ENCODE measurements at regions not wholly inside any gene's neighbourhood (a gene's known extent, or its start where the extent isn't known, plus 50 kb on each side); places are given as distances from the start of the nearest gene placed in this dataset.

DNA sequence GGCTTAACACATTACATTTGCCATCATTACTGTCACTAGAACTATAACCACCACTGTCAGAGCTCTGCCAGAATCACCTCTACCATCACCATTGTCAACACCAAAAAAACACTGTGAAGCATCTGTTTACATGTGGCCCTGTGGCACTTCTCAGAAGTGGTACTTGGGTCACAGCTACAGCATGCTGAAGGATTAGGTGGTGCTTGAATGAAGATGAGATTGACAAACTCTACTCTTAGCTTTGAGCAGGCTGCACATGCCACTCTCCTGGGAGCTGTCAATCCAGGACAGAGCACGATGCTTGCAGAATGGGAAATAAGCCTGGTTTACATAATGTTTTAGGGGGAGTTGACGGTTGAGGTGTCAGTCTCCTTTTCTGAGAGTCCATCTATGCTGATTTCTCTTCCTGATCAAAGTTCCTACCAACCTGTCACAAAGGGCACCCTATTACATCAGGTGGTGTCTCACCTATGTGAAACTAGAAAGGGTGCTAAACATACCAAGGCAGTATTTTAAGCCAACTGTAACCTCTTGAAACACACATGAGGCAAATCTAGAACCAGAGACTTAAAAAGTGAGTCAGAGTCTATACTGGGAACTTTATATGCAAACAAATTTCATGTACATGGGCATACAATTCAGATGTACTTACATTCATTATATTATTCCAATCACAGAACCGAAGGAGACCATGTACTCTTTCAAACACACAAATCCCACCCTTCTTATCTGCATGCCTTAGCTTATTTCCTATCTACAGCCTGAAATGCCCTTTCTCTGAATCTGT, 258.7 kb downstream of the EMP1 start:
- TF ChIP-seq, protein P1, sequence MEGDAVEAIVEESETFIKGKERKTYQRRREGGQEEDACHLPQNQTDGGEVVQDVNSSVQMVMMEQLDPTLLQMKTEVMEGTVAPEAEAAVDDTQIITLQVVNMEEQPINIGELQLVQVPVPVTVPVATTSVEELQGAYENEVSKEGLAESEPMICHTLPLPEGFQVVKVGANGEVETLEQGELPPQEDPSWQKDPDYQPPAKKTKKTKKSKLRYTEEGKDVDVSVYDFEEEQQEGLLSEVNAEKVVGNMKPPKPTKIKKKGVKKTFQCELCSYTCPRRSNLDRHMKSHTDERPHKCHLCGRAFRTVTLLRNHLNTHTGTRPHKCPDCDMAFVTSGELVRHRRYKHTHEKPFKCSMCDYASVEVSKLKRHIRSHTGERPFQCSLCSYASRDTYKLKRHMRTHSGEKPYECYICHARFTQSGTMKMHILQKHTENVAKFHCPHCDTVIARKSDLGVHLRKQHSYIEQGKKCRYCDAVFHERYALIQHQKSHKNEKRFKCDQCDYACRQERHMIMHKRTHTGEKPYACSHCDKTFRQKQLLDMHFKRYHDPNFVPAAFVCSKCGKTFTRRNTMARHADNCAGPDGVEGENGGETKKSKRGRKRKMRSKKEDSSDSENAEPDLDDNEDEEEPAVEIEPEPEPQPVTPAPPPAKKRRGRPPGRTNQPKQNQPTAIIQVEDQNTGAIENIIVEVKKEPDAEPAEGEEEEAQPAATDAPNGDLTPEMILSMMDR (IDR thresholded peaks at IDR 0.05; ENCODE audit: low read depth, low read length) = no peak
- DNase-seq (ENCODE audit: extremely low read depth, low read depth) = no peak

DNA sequence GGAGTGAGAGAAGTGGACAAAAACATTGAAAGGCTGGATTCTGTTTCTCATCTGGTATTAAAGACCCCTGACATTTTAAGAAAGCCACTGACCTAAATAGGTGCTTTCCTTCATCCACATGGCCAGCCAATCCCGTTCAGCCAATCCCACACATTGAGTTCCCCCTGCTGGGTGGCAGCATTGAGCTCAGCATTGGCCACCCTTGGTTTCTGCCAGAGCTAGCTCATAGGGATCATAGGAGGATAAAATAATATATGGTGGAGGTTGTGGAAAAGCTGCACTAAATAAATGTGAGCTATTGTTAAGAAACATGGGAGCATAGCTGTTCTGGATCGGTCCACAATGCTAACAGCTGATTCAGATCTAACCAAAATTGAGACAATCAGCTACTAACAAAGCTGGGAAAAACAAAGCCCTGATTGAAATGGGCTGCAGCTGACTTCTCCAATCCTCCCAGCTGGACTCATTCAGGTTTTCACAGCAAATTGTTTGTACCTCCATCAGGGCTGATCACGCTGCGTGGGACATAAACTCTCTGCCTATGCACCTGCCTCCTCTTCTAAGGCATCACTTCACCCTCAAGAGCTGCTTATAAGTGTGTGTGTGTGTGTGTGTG, 256.5 kb downstream of the EMP1 start:
- TF ChIP-seq, protein P1 (IDR thresholded peaks at IDR 0.05; ENCODE audit: low read depth, low read length) = no peak
- DNase-seq (ENCODE audit: extremely low read depth, low read depth) = no peak

DNA sequence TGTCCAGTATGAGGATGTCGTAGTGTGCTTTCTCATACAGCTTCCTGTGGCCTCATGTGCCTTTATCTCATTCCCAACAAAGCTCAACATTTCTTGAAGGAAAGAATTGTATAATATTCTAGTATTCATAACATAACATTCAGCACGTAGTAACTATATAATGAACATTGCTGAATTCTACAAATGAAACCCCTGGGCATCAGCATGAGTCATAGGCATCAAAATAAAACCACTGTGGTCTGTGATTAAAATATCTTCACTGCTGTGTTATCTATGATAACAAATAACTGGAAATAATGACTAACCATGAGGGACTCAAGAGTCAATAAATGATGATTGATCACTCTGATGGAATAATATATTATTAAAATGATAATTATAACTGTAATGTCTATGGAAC, 255.2 kb downstream of the EMP1 start:
- no peak for DNase-seq (ENCODE audit: extremely low read depth, low read depth)
- TF ChIP-seq, protein P1 (IDR thresholded peaks at IDR 0.05; ENCODE audit: low read depth, low read length) = no peak

DNA sequence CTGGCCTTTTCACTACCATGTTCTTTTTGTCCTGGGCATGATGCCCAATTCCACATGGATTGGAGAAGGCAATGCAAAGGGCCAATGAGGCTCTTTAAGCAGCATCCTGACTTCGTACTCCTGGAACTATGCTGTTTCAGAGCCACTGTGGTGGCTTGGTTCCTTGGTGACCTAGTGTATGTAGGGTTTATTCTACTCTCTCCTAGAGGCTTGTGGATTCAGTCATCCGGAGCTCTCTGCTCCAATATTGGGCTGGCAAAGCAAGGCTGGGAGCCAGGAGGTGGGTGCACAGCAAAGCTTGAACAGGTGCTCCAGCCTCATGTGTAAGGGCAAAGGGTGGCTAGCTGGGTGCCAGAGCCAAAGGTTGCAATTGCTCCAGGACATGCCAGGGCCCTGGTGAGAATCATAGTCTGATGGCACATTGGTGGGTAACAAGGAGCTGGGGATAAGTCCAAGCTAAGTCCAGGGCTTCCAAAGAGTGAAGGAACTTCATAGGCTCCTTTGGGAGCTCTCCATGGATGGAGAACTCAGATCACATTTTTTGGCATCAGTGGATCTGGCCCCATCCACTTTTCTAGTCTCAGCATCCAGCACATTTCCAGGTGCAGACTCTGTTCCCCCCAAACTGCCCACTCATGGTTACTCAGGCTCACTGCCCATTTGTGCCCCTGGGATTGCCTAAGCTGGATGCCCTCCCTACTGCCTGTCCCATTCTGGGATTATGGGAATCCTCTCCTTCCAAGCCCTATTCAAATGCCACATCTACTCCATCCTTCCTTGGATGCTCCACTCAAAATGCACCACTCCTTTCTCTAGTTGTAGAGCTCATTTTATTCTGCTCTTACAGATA, 253.9 kb downstream of the EMP1 start:
- TF ChIP-seq, protein P1 (IDR thresholded peaks at IDR 0.05; ENCODE audit: low read depth, low read length) = no peak
- no peak for DNase-seq (ENCODE audit: extremely low read depth, low read depth)

DNA sequence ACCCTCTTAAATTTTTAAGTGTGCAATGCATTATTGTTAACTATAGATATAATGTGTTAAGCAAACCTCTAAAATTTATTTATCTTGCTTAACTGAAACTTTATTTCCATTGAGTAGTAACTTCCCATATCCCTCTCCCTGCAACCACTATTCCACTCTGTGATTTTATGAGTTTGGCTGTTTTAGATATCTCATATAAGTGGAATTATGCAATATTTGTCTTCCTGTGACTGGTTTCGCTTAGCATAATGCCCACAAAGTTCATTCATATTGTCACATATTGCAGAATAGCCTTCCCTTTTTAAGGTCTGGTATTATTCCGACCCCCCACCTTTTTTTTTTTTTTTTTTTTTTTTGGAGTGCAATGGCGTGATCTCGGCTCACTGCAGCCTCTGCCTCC, 247.6 kb downstream of the EMP1 start:
- TF ChIP-seq, protein P1 (IDR thresholded peaks at IDR 0.05; ENCODE audit: low read depth, low read length) = no peak
- DNase-seq (ENCODE audit: extremely low read depth, low read depth) = no peak

DNA sequence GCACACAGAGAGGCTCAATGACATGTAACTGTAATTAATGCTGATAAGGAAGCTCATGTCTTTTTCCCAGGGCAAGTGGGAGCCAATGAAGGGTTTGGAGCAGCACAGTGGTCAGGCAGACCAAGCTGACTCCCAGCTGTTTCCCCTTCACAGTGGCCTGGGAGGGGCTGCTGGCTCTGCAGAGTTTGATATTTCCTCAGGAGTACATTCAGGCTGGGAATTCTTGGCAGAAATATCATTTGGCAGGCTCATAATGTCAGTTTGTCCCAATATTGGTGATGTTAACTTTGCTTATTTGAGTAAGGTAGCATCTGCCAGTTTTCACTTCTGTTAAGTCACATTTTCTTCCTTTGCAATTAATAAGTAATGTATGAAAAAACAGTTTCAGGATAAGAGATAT, 247.0 kb downstream of the EMP1 start:
- no peak for DNase-seq (ENCODE audit: extremely low read depth, low read depth)
- TF ChIP-seq, protein P1 (IDR thresholded peaks at IDR 0.05; ENCODE audit: low read depth, low read length) = no peak

DNA sequence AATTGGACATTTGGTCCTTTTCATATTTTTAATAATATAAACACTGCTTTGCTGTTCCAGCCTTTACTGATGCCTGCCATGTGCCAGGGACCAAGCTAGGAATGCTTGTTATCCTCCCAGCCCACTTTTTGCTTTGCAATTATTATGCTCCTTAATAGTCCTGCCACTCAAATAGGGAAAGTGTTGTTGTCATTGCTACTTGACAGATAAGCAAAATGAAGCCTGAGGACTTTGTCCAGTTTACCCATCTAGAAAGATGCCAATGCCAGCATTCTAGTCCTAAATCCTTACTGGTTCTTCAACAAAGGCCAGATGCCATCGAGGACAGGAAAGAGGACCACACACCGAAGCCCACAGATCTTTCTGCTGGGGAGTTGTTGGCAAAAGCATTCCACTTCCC, 246.5 kb downstream of the EMP1 start:
- TF ChIP-seq, protein P1 (IDR thresholded peaks at IDR 0.05; ENCODE audit: low read depth, low read length) = no peak

More for the DNA sequence above, 246.5 kb downstream of the EMP1 start:
- DNase-seq (ENCODE audit: extremely low read depth, low read depth) = no peak
